ENCODE measurements at regions not wholly inside any gene's neighbourhood (a gene's known extent, or its start where the extent isn't known, plus 50 kb on each side); places are given as distances from the start of the nearest gene placed in this dataset.

DNA sequence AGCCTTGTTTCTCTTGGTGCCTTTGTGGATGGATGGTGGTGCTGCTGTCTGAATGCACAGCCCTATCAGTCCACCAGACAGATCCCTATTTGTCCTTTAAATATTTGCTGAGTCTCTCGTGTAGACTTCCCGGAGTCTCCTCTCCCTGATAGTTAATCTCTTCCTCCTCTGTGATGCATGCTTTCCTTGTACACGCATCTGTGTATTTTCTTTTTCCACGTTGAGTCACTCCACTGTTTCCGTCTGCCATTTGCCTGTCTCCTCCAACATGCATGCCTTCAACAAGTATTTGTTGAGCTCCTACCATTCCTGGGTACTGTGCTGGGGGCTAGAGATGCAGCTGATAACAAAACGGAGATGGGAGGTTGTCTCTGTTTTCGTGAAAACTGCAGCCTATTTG lies 282.6 kb downstream of the HAPSTR1 start:
- DNase-seq (ENCODE audit: low read depth), result no peak

GRCh38 chr16:9378876-9379275 lies 287.4 kb downstream of the HAPSTR1 start:
- DNase-seq (ENCODE audit: low read depth), result no peak

DNA sequence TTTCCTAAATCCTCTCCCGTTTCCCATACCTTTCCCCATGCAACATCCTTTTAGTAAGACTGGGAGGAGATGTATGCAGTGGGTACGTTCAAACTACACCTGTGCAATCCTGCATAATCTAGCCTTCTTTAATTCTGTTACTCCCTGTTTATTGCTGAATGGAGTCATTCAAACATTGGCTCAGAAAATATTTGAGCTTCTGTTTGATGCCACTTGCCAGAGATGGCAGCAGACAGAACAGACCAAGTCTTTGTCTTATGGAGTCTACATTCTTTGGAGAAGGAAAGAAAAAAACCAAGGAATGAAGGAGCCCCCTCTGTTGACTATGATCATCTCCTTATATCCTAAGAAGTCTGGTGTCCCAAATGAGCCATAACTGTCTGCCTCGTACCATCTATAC lies 288.8 kb downstream of the HAPSTR1 start:
- no peak for DNase-seq (ENCODE audit: low read depth)

- DNase-seq (ENCODE audit: low read depth), result no peak
Measured at GRCh38 chr16:9381399-9381798, 290.0 kb downstream of the HAPSTR1 start.

- no peak for DNase-seq (ENCODE audit: low read depth)
Measured at GRCh38 chr16:9381905-9382304, 290.5 kb downstream of the HAPSTR1 start.

DNA sequence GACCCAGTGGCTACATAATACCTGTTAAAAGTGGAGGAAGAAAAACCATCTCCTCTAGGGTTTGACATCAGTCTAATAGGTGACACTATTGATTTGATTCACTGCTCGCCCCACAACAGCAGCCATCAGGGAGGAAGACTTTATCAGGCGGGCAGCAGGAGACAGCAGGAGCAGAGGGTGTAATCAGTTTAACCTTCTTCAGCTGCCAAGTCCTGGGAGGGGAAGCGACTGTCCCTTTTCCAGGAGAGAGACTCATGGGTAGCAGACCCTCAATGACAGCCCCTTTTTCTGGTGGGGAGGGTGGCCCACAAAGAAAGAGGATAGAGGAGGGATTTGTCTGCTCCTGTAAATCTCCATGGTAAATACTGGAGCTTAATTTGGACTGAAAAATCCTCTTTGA lies 291.8 kb downstream of the HAPSTR1 start:
- DNase-seq (ENCODE audit: low read depth), result no peak

DNA sequence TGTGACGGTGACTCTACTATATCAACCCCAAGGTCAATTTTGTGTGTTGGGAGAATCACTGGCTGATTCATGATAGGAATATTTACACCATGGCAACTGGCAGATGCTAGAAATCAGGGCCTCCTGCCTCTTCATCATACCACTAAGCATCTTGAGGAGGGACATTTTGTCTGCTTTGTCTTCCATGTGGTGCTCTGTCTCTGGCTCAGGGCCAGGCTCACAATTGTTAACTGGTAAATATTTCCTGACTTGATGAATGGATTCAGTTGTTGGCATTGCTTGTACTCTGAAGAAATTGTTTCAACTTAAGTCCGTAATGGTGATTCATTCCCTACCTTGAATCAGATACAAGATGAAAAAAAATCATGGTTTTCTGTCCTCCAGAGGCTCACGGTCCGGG lies 292.7 kb downstream of the HAPSTR1 start:
- no peak for DNase-seq (ENCODE audit: low read depth)

GRCh38 chr16:9389543-9390207 lies 298.2 kb downstream of the HAPSTR1 start:
- DNase-seq (ENCODE audit: low read depth), result no peak

DNA sequence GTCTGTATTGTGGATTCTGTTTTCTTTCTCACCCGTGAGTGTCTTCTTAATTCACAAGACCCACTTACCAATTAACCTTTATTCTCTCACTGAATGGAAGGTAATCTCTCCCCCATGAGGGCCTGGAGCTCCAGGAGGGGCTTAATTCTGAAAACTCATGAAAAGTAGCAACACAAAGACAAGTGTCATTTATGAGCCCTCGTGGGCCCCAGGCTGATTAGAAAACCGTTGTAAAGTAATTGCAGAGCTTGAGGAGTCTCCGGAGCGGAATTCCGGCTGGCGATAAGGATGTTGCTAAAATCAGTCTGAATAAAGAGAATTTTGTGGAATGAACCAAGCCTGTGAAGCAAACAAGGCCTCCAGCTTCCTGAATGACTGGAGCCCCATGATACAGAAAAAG lies 301.5 kb downstream of the HAPSTR1 start:
- no peak for DNase-seq (ENCODE audit: low read depth)

DNA sequence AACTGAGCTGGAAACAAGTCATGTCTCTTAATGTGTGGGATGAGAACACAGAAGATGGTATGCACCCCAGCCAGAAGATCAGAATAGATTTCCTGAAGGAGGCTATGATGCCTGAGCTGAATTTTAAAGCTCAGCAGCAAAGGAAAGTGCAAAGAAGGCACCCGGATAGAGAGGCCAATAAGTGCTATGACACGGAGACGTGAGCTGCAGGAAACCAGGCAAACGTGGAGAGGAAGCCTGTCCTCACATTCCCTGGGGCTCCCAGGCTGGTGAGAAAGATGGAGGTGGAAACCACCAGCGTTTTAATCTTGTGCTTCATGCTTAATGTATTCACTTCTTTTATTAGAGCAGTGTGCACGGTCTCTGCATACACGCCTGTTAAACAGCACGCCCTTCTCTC lies 302.1 kb downstream of the HAPSTR1 start:
- DNase-seq (ENCODE audit: low read depth), result no peak

DNA sequence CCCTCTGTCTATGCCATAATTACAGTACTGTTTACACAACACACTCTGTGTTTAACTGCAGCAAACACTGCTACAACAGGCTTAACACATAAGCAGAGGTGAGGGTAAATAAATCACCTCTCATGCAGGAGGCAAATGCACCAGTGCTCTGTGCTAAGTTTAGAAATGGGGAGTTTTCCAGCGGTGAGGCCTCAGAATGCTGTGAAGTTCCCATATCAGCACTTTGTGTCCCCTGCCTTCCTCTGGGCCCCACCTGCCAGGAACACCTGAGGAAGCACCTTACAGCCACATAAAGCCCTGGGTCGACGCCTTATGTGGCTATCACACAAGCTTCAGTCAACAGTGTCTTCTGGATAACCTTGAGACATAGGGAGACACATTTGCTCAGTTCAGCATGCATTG lies 304.5 kb downstream of the HAPSTR1 start:
- no peak for DNase-seq (ENCODE audit: low read depth)

- DNase-seq (ENCODE audit: low read depth), result no peak
Measured at GRCh38 chr16:9399573-9399972, 308.1 kb downstream of the HAPSTR1 start.

DNA sequence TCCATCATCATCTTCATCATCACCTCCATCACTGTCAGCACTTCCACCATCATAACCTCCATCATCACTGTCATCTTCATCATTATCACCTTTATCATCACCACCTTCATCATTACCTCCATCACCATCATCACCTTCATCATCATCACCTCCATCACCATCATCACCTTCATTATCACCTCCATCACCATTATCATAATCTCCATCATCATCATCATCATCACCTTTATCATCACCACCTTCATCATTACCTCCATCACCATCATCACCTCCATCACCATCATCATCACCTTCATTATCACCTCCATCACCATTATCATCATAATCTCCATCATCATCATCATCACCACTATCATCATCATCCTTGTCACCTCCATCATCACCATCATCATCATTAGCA lies 309.7 kb downstream of the HAPSTR1 start:
- no peak for DNase-seq (ENCODE audit: low read depth)

- no peak for DNase-seq (ENCODE audit: low read depth)
Measured at GRCh38 chr16:9402293-9402860, 310.9 kb downstream of the HAPSTR1 start.

DNA sequence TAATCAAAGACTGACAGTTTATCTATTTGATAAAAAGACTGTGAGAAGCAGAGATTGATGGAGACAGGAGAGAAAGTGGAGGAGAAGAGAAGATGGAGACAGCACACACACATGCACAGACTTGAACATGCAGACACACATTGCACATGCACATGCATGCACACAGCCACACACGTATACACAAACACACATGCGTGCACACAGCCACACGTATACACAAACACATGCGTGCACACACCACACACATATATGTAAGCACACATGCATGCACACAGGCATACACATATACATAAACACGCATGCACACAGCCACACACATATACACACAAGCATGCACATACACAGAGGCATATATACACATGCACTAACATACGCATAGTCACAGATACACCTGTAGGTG lies 313.4 kb downstream of the HAPSTR1 start:
- no peak for DNase-seq (ENCODE audit: low read depth)

- DNase-seq (ENCODE audit: low read depth), result no peak
Measured at GRCh38 chr16:9406038-9406712, 314.7 kb downstream of the HAPSTR1 start.

DNA sequence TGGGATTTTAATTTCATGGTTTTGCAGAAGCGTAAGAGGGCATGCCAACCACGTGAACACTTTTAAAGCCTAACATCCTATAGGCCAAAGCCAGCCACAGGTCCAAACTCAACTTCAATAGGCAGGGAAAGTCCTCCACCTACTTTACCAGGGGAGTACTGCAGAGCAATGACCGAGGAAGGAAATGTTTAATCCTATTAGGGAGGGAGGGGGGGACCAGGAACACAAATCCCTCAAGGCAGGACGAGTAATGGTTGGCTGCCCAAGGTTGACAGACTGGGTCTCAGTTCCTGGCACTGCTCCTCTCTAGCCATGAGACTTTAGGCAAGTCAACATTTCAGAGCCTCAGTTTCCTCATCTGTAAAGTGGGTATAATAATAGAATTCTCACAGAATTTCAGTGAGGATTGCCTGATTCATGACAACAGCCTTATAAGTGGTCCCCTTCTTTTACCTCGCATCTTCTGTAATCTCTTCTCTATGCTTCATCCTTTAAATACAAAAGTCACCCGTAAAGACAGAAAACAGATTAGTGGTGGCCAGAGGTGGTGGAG lies 315.8 kb downstream of the HAPSTR1 start:
- no peak for DNase-seq (ENCODE audit: low read depth)

- DNase-seq (ENCODE audit: low read depth), result no peak
Measured at GRCh38 chr16:9408297-9408878, 316.9 kb downstream of the HAPSTR1 start.

DNA sequence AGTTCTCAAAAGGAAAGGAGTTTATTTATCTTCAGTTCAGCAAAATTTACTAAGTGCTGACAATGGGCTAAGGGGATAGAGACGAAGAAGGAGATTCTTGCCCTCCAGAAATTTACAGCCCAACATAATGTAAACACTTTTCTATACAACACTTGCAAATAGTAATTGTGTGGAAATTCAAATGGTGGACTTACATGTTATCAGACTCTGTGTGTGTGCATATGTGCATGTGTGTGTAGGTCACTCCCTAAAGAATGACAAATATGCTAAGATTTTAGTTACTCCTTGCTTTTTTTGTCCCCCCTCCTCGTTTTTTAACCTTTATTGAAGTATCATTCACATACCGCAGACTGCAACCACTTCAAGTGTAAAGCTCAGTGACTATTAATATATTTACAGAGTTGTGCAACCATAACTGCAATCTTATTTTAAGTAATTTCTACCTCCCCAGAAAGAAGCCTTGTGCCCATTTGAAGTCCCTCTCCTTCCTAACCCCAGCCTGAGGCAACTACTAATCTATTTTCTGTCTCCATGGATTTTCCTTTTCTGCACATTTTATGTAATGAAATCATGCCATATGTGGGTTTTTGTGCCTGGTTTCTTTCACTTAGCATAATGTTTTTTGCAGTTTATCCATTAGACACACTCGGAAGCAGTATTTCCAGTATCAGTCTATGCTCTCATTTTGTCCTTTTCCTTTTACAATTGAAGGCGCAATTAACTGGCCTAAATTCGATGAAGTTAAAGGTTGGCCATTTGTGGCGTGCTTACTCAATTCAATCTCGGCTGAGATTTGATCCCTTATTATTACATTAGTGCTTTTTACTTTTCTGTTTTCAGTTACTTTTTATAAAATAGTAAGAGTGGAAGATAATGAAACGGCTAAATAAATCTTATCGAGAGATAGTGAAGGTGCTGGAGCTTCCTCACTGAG lies 318.4 kb downstream of the HAPSTR1 start:
- no peak for DNase-seq (ENCODE audit: low read depth)

DNA sequence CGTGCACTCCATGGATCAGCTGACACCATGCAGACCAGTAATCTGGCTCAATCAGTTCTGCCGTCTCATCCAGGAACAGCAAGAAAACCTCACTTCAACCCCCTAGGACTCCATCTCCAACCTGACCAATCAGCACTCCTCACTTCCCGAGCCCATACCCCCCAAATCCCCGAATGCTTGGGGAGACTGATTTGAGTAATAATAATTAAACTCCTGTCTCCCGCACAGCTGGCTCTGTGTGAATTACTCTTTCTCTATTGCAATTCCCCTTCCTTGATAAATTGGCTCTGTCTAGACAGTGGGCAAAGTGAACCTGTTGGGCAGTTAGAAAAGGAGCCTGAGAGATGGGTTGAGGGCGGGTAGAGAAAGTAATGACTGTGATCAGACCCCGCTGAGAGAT lies 320.0 kb downstream of the HAPSTR1 start:
- no peak for DNase-seq (ENCODE audit: low read depth)

- DNase-seq (ENCODE audit: low read depth), result no peak
Measured at GRCh38 chr16:9412031-9412914, 320.8 kb downstream of the HAPSTR1 start.
